Retinal pigment epithelial cell (primary cell): ENCODE measurements at regions not wholly inside any gene's neighbourhood (a gene's known extent, or its start where the extent isn't known, plus 50 kb on each side); places are given as distances from the start of the nearest gene placed in this dataset.

Experiments used
- DNase-seq: peaks from one replicate; pipeline ENCODE4 v3.0.0-alpha.2; 2010; ENCODE audit warnings: low read depth
- H3K4me3 ChIP-seq: 2 replicates; pipeline ENCODE4 v1.5.1; 2011; ENCODE audit warnings: mild to moderate bottlenecking, low read length, control low read depth, moderate library complexity
- TF ChIP-seq, protein P1 (sequence below): conservative IDR thresholded peaks from 2 replicates; pipeline ENCODE4 v1.5.1; 2011; ENCODE audit warnings: low read depth, low read length, control low read depth, inconsistent platforms

DNA sequence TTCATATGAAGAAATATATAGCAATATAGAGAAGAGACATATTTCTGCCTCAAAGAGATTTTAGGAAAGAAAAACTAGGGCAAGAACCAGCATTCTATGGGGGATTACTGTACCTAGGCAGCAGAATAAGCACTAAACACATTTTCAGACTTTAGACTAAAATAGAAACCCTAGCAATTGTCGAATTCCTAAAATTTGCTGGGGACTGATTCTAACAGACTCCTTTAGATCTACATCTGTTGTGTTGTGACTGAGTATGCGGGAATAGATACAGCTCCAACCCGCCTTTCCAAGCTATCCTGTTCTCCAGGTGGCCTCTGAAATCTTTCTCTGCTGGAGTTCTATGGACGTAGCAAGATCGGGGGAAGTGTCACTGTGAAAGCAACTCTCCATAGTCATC is 482.2 kb downstream of the NTRK2 start:
- TF ChIP-seq, protein P1, sequence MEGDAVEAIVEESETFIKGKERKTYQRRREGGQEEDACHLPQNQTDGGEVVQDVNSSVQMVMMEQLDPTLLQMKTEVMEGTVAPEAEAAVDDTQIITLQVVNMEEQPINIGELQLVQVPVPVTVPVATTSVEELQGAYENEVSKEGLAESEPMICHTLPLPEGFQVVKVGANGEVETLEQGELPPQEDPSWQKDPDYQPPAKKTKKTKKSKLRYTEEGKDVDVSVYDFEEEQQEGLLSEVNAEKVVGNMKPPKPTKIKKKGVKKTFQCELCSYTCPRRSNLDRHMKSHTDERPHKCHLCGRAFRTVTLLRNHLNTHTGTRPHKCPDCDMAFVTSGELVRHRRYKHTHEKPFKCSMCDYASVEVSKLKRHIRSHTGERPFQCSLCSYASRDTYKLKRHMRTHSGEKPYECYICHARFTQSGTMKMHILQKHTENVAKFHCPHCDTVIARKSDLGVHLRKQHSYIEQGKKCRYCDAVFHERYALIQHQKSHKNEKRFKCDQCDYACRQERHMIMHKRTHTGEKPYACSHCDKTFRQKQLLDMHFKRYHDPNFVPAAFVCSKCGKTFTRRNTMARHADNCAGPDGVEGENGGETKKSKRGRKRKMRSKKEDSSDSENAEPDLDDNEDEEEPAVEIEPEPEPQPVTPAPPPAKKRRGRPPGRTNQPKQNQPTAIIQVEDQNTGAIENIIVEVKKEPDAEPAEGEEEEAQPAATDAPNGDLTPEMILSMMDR, result no peak
- no peak overlapping the region for H3K4me3 ChIP-seq
- DNase-seq, result no peak

DNA sequence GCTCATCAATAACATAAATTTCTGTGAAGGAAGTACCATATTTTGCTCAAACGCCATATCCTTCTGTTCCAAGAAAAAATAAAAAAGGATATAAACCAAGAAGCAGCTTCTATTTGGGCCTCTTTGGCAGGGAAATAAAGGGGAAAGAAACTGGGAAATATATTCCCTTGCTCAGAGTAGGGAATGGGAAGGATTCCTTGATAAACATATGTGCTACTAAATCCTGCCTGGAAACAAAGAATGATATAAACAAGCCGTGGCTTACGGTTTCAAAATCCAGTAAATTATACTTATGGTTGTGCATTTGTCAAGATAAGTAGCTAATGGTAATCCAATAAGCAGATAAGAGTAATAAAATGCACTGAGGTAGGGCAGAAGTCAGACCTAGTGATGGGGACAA is 481.6 kb downstream of the NTRK2 start:
- H3K4me3 ChIP-seq, result no peak overlapping the region
- TF ChIP-seq, protein P1, result no peak
- DNase-seq, result no peak

DNA sequence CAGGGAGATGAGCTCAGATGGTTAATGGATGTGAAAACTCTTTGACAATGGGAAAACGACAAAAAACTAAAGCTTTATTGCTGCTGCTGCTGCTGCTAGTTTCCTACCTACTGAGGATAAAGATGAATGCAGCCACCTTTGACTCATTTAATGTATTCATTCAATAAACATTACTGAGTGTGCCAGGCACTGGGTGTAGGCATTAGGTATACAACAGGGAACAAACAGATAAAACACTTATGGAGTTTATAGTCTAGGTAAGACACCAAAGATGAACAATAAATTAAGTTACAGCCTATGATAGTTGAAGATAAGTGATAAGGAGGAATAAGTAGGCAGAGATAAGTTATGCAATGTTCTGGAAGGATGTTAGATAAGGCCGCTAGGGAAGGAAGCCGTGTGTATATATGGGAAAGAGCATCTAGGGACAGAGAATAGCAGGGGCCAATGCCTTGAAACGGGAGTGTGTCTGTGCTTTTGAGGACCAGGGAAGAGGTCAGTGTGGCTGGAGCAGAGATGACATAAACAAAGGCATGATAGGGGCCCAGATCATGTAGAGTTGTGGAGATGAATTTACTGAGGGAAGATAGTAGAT is 477.6 kb downstream of the NTRK2 start:
- TF ChIP-seq, protein P1, result no peak
- no peak overlapping the region for H3K4me3 ChIP-seq
- DNase-seq, result no peak

DNA sequence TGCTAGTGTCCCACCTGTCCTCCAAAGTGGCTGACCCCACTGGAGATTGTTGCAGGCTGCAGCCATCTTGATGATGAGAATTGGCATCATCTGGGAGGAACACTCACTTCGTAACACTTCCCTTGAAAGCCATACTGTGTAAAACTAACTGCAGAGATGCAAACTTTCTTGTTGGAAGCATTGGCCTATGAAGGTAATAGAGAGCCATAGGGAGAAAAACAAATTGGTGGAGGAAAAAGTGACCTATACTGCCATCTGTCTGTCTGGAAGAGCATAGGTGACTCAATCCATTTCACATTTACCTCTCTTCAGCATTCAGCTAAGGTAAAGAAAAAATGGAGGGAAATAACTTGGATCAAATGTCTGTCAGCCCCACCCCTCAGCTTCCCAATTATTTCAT is 473.4 kb downstream of the NTRK2 start:
- TF ChIP-seq, protein P1, result peak; percentile 52
- DNase-seq, result no peak
- no peak overlapping the region for H3K4me3 ChIP-seq

DNA sequence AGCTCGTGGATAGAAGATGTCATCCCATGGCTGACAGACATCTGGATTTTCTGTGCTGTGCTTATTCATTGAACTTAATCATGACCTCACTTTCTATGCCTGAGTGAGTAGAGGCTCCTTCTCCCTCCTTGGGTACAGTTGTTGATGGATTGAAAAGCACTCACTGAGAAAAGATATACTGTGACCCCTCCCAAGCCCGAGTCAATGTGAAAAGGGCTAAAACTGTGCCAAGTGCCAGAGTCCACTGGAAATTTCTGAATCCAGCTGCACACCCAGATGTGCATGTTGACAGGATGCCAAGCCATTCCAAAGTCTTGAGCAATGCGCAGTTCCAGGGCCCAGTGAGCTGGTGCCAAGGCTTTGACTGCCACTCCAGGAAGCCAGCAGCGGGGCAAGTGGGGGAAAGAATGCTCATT is 473.0 kb downstream of the NTRK2 start:
- H3K4me3 ChIP-seq, result no peak overlapping the region
- TF ChIP-seq, protein P1, result no peak
- no peak for DNase-seq

DNA sequence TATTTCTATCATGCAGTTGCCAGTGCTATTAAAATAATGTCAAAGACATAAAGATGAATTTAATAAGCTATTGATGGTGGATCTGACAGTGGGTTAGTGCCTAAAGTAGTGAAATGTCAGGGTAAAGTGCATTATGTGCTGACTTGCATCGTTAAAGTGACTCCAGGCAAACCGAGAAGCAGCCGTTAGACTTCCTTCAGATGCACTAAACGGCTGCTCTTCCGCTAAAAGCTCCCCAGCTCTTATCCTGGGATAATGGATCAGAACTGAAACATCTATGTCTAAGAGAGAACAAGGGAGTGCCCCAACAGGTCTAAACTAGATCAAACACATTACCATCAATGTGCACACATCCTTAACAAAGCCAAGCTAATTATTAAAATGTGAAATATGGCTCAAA is 468.2 kb downstream of the NTRK2 start:
- TF ChIP-seq, protein P1, result no peak
- DNase-seq, result no peak
- no peak overlapping the region for H3K4me3 ChIP-seq

DNA sequence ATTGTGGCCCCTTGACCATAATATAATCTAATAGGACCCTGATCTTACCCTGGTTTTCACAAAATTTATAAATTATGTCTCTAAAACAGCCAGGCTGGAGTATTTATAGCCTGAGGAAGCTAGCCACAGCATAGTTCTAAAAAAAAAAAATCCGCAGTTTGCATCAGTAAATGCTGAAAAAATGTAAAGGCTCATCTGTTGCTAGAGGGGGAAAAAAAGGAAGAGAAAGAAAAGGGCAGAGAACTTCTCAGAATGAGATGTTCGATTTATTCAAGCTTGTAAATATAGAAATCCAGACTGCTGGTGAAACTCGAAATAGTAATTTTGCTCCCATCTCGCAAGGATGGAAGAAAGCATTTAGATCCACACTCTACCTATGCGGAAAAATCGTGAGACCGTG is 467.5 kb downstream of the NTRK2 start:
- DNase-seq, result no peak
- no peak overlapping the region for H3K4me3 ChIP-seq
- TF ChIP-seq, protein P1, result no peak
